ENCODE measurements at regions not wholly inside any gene's neighbourhood (a gene's known extent, or its start where the extent isn't known, plus 50 kb on each side); places are given as distances from the start of the nearest gene placed in this dataset.

DNA sequence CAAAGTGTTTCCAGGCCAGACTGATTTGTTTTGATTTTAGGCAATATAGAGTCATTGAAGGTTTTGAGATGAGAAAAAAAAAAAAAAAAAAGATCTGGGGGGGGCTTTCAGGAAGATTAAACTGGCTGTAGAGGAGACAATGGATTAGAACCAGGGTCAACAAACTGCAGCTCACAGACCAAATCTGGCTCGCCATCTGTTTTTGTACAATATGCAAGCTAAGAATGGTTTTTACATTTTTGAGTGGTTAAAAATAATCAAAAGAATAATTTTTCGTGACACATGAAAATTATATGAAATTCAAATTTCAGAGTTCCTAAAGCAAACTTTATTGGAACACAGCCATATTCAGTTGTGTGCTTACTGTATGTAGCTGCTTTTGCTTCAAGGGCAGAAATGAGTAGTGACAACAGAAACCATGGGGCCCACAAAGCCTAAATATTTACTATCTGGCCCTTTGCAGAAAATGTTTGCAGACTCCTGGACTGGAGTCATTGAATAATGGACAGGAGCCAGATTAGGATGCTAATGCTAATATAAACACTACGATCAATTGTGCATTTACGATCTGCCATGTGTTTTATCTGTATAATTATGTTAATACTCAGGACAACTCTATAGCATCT lies 375.7 kb upstream of the DAB1 start:
- no peaks in the 10 kb centered on the region for H3K4me1 ChIP-seq
- TF ChIP-seq CTCF (IDR thresholded peaks at IDR 0.05 in 8 of 11, conservative IDR thresholded peaks at IDR 0.05 in 3 of 11): no peak
- TF ChIP-seq POLR2AphosphoS5 (IDR thresholded peaks at IDR 0.05): no peak
- no peak for TF ChIP-seq POLR2A (IDR thresholded peaks at IDR 0.05)
- H3K9me3 ChIP-seq: peaks cover 0 to 18% (median 0%) of the 10 kb centered on the region in 8 donors
- H3K27me3 ChIP-seq (replicated peaks in 1 of 7): no peaks in the 10 kb centered on the region
- no peak overlapping the region for H3K4me3 ChIP-seq
- H3K27ac ChIP-seq: no peak overlapping the region
- intact Hi-C loops (cut with DNase I; ENCODE audit: low total_unique reads): no loop called here
- no peak for DNase-seq
- no peaks in the 10 kb centered on the region for H3K36me3 ChIP-seq
- WGBS, 5 donors: 68 to 91% (median 76%) methylated on average over 4 of the region's 4 CpGs

GRCh38 chr1:57798543-57798942 lies 374.7 kb upstream of the DAB1 start:
- no peaks in the 10 kb centered on the region for H3K36me3 ChIP-seq
- no peak overlapping the region for H3K4me3 ChIP-seq
- intact Hi-C loops (cut with DNase I; ENCODE audit: low total_unique reads): no loop called here
- no peak overlapping the region for H3K27ac ChIP-seq
- no peaks in the 10 kb centered on the region for H3K27me3 ChIP-seq (replicated peaks in 1 of 7)
- 21 to 73% (median 41%) methylated on average over 1 of the region's 1 CpG for WGBS, 5 donors
- TF ChIP-seq CTCF (IDR thresholded peaks at IDR 0.05 in 8 of 11, conservative IDR thresholded peaks at IDR 0.05 in 3 of 11) (no peak), POLR2AphosphoS5 (IDR thresholded peaks at IDR 0.05) (no peak), POLR2A (IDR thresholded peaks at IDR 0.05) (no peak)
- H3K9me3 ChIP-seq: peaks cover 0 to 18% (median 0%) of the 10 kb centered on the region in 8 donors
- no peaks in the 10 kb centered on the region for H3K4me1 ChIP-seq
- DNase-seq: no peak

GRCh38 chr1:57797084-57797483 lies 373.2 kb upstream of the DAB1 start:
- DNase-seq: no peak
- no peaks in the 10 kb centered on the region for H3K36me3 ChIP-seq
- peaks cover 0 to 3% (median 0%) of the 10 kb centered on the region in 8 donors for H3K9me3 ChIP-seq
- H3K4me1 ChIP-seq: no peaks in the 10 kb centered on the region
- H3K27ac ChIP-seq: no peak overlapping the region
- TF ChIP-seq POLR2A (IDR thresholded peaks at IDR 0.05) (no peak), CTCF (IDR thresholded peaks at IDR 0.05 in 8 of 11, conservative IDR thresholded peaks at IDR 0.05 in 3 of 11) (no peak), POLR2AphosphoS5 (IDR thresholded peaks at IDR 0.05) (no peak)
- intact Hi-C loops (cut with DNase I; ENCODE audit: low total_unique reads): no loop called here
- no peak overlapping the region for H3K4me3 ChIP-seq
- no peaks in the 10 kb centered on the region for H3K27me3 ChIP-seq (replicated peaks in 1 of 7)
- WGBS, 5 donors: 44 to 70% (median 67%) methylated on average over 3 of the region's 3 CpGs

DNA sequence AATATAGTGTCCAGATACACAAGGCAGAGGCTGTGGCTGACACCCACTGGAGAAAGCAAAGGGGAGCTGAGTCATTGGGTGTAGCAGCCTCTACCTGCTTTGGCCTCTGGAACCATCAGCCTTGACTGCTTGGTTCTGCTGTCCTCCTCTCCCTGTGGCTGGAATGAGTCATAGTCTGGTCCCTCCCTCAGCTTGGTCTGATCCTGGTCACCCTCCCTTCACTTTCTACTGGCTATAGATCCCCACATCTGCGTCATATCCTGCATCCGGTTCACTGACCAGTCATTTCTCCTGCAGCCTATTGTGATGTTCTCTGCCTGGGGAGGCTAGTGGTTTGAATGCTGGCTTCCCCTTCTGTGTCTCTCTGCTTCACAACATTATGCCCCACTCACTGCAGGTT lies 372.8 kb upstream of the DAB1 start:
- Histone ChIP-seq H3K36me3 (no peaks in the 10 kb centered on the region), H3K9me3 (no peaks in the 10 kb centered on the region), H3K4me3 (no peak overlapping the region), H3K4me1 (no peaks in the 10 kb centered on the region), H3K27ac (no peak overlapping the region), H3K27me3 (replicated peaks in 1 of 7) (no peaks in the 10 kb centered on the region)
- DNase-seq: no peak
- intact Hi-C loops (cut with DNase I; ENCODE audit: low total_unique reads): no loop called here
- WGBS, 5 donors: 61 to 87% (median 74%) methylated on average over 2 of the region's 2 CpGs
- TF ChIP-seq POLR2A (IDR thresholded peaks at IDR 0.05) (no peak), CTCF (IDR thresholded peaks at IDR 0.05 in 8 of 11, conservative IDR thresholded peaks at IDR 0.05 in 3 of 11) (no peak), POLR2AphosphoS5 (IDR thresholded peaks at IDR 0.05) (no peak)

Measured in spleen (tissue), 11 donors.